ENCODE measurements at regions not wholly inside any gene's neighbourhood (a gene's known extent, or its start where the extent isn't known, plus 50 kb on each side); places are given as distances from the start of the nearest gene placed in this dataset.

DNA sequence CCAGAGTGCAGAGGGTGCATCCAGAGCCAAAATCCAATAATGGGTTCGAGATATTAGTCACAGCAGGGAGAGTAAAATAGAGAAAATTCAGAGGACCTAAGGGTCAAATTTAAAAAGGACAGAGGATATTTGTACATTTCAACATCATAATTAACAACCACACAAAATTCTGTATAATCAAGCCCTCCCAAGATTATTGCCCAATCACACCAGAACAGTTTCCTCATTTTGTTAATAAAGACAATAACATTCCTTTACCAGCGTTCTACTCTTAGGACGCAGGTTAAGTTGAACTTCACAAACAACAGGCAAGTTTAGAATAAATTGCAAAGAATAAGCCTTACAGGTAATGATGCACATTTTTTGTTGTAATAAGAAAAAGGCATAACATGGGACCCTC is 462.8 kb downstream of the PTPRC start:
- intact Hi-C loops (cut with micrococcal nuclease): no loop called here
- CTCF ChIA-PET: interaction anchor here (2.2 kb wide), 1 partner anchor 11 kb away, joined by 10 read pairs; no protein-coding TSS in a partner anchor
- Mint-ChIP-seq H3K27me3 (no peaks in the 10 kb centered on the region), H3K36me3 (ENCODE audit: low read depth) (no peaks in the 10 kb centered on the region), H3K4me1 (ENCODE audit: low read depth) (peaks cover 8% of the 10 kb centered on the region), H3K4me3 (no peak overlapping the region), H3K27ac (no peak overlapping the region), H3K9me3 (peaks cover 14% of the 10 kb centered on the region)
- POLR2A ChIA-PET: no interaction called here
- ATAC-seq (no peak), DNase-seq (no peak)
- TF ChIP-seq, protein P1, sequence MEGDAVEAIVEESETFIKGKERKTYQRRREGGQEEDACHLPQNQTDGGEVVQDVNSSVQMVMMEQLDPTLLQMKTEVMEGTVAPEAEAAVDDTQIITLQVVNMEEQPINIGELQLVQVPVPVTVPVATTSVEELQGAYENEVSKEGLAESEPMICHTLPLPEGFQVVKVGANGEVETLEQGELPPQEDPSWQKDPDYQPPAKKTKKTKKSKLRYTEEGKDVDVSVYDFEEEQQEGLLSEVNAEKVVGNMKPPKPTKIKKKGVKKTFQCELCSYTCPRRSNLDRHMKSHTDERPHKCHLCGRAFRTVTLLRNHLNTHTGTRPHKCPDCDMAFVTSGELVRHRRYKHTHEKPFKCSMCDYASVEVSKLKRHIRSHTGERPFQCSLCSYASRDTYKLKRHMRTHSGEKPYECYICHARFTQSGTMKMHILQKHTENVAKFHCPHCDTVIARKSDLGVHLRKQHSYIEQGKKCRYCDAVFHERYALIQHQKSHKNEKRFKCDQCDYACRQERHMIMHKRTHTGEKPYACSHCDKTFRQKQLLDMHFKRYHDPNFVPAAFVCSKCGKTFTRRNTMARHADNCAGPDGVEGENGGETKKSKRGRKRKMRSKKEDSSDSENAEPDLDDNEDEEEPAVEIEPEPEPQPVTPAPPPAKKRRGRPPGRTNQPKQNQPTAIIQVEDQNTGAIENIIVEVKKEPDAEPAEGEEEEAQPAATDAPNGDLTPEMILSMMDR (IDR thresholded peaks at IDR 0.05): no peak

DNA sequence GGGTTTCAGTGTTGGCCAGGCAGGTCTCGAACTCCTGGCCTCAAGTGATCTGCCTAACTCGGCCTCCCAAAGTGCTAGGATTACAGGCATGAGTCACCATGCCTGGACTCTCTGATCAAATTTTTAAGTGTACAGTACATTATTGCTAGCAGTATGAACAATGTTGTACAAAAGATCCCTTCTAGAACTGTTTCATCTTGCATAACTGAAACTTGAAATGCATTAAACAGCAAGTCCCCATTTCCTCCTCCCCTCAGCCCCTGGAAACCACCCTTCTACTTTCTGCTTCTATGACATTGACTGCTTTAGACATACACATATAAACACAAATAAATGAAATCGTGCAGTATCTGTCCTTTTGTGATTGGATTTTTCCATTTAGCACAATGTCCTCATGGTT is 463.4 kb downstream of the PTPRC start:
- Mint-ChIP-seq H3K9me3 (peaks cover 9% of the 10 kb centered on the region), H3K27me3 (no peaks in the 10 kb centered on the region), H3K27ac (no peak overlapping the region), H3K4me1 (ENCODE audit: low read depth) (peaks cover 8% of the 10 kb centered on the region), H3K4me3 (no peak overlapping the region), H3K36me3 (ENCODE audit: low read depth) (no peaks in the 10 kb centered on the region)
- POLR2A ChIA-PET: no interaction called here
- intact Hi-C loops (cut with micrococcal nuclease): no loop called here
- ATAC-seq: peak; percentile 75
- TF ChIP-seq, protein P1 (IDR thresholded peaks at IDR 0.05): no peak
- DNase-seq: peak; percentile 29
- CTCF ChIA-PET: interaction anchor here (2.2 kb wide), 1 partner anchor 11 kb away, joined by 10 read pairs; no protein-coding TSS in a partner anchor

DNA sequence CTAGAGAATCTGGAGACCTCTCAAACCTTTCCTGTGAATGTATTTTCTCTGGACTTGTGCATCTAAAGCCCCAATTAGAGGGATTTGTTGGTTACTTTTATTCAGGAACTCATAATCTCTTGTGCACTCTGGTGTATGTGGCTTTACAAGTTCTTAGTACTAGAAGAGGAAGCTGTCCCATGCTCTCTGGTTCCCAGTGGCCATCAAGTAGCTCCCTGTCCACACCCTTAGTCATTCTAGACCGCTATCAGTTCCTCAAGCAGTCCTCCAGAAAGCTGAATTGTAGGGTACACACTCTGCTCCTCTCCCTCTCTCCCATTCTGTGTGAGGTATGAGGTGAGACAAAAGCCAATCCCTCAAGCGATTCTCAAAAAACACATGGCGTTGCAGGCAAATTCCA is 470.3 kb downstream of the PTPRC start:
- POLR2A ChIA-PET: interaction anchor here (0.5 kb wide), 1 partner anchor 33 kb away, joined by 3 read pairs; no protein-coding TSS in a partner anchor
- peaks cover 9% of the 10 kb centered on the region for H3K9me3 Mint-ChIP-seq
- intact Hi-C loops (cut with micrococcal nuclease): no loop called here
- no peaks in the 10 kb centered on the region for H3K36me3 Mint-ChIP-seq (ENCODE audit: low read depth)
- TF ChIP-seq, protein P1 (IDR thresholded peaks at IDR 0.05): no peak
- no peak overlapping the region for H3K4me3 Mint-ChIP-seq
- H3K27ac Mint-ChIP-seq: no peak overlapping the region
- DNase-seq (no peak), ATAC-seq (no peak)
- CTCF ChIA-PET: interaction anchor here (1.3 to 2.8 kb wide), 2 partner anchors 25 to 134 kb away, joined by 3 to 12 read pairs; no protein-coding TSS in a partner anchor
- peaks cover 4% of the 10 kb centered on the region for H3K4me1 Mint-ChIP-seq (ENCODE audit: low read depth)
- H3K27me3 Mint-ChIP-seq: no peaks in the 10 kb centered on the region

DNA sequence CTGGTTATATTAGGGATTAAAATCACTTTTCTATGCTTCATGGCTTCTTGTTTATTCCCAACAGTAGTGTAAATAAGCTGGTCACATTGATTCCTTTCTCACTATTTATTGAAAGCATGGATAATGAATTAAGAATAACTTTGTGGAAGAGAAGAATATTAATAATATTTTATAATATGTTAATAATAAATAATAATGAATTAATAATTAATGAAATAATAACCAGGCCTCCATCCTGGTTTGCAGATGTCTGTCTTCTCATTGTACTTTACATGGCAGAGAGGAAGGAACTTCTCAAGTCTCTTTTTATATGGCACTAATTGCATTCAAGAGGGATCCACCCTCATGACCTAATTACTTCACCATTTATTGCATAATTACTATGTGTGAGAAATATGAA is 473.5 kb downstream of the PTPRC start:
- no peaks in the 10 kb centered on the region for H3K36me3 Mint-ChIP-seq (ENCODE audit: low read depth)
- intact Hi-C loops (cut with micrococcal nuclease): loop anchor here (5.0 kb wide), 1 partner anchor 350 kb away; no protein-coding TSS in a partner anchor
- peaks cover 4% of the 10 kb centered on the region for H3K4me1 Mint-ChIP-seq (ENCODE audit: low read depth)
- H3K27me3 Mint-ChIP-seq: no peaks in the 10 kb centered on the region
- POLR2A ChIA-PET: no interaction called here
- H3K4me3 Mint-ChIP-seq: no peak overlapping the region
- no peak overlapping the region for H3K27ac Mint-ChIP-seq
- CTCF ChIA-PET: interaction anchor here (0.6 to 3.9 kb wide), 66 partner anchors 8 to 389 kb away, joined by 3 to 39 read pairs (median 5); no protein-coding TSS in a partner anchor
- ATAC-seq (no peak), DNase-seq (no peak)
- peaks cover 4% of the 10 kb centered on the region for H3K9me3 Mint-ChIP-seq
- TF ChIP-seq, protein P1 (IDR thresholded peaks at IDR 0.05): no peak

DNA sequence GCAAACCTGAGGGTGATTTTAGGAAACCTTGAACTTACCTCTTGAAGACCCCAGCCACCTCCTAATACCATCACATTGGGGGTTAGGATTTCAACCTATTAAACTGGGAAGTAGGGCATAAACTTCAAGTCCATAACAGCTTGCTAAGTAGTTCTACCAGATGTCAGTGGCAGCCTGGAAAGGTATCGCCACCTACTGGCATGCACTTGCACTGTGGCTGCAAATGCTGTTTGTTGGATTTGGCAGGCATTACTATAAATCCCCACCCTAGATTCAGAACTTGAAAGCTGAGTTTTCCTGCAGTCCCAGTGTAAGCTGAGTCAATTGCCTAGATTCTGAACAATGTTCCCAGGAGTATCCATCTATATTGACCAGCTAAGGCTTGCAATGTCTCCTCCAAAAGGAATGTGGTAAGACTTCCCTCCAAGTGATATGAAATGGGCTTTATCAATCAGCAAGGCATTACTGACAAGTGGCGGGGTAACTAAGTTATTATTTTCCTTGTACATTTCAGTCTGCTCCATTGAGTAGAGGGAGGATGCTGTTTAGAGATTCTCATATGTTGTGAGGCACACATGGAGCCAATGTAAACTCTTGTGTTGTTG is 474.5 kb downstream of the PTPRC start:
- intact Hi-C loops (cut with micrococcal nuclease): loop anchor here (5.0 kb wide), 1 partner anchor 351 kb away; no protein-coding TSS in a partner anchor

More for the DNA sequence above, 474.5 kb downstream of the PTPRC start:
- Mint-ChIP-seq H3K27me3 (peaks cover 1% of the 10 kb centered on the region), H3K4me3 (no peak overlapping the region), H3K27ac (no peak overlapping the region), H3K9me3 (peaks cover 4% of the 10 kb centered on the region), H3K36me3 (ENCODE audit: low read depth) (no peaks in the 10 kb centered on the region), H3K4me1 (ENCODE audit: low read depth) (peaks cover 4% of the 10 kb centered on the region)
- ATAC-seq (peak; percentile 69), DNase-seq (peak; percentile 81)
- TF ChIP-seq, protein P1 (IDR thresholded peaks at IDR 0.05): peak; percentile 80
- POLR2A ChIA-PET: interaction anchor here (1.0 kb wide), 1 partner anchor 177 kb away, joined by 4 read pairs; no protein-coding TSS in a partner anchor
- CTCF ChIA-PET: interaction anchor here (0.6 to 3.9 kb wide), 89 partner anchors 9 to 390 kb away, joined by 3 to 39 read pairs (median 4); no protein-coding TSS in a partner anchor

Measured in activated CD8-positive, alpha-beta T cell treated with anti-CD3 and anti-CD28 coated beads for 36 hours (primary cell).